ENCODE measurements at regions not wholly inside any gene's neighbourhood (a gene's known extent, or its start where the extent isn't known, plus 50 kb on each side); places are given as distances from the start of the nearest gene placed in this dataset.

- 34 to 48% (median 39%) methylated on average over 4 of the region's 4 CpGs for WGBS, 3 donors
- TF ChIP-seq, protein P1, sequence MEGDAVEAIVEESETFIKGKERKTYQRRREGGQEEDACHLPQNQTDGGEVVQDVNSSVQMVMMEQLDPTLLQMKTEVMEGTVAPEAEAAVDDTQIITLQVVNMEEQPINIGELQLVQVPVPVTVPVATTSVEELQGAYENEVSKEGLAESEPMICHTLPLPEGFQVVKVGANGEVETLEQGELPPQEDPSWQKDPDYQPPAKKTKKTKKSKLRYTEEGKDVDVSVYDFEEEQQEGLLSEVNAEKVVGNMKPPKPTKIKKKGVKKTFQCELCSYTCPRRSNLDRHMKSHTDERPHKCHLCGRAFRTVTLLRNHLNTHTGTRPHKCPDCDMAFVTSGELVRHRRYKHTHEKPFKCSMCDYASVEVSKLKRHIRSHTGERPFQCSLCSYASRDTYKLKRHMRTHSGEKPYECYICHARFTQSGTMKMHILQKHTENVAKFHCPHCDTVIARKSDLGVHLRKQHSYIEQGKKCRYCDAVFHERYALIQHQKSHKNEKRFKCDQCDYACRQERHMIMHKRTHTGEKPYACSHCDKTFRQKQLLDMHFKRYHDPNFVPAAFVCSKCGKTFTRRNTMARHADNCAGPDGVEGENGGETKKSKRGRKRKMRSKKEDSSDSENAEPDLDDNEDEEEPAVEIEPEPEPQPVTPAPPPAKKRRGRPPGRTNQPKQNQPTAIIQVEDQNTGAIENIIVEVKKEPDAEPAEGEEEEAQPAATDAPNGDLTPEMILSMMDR (IDR thresholded peaks at IDR 0.05), result no peak
- TF ChIP-seq EP300 (IDR thresholded peaks at IDR 0.05) (no peak), POLR2A (IDR thresholded peaks at IDR 0.05) (no peak)
Measured at GRCh38 chr1:96329121-96329520, 392.5 kb upstream of the PTBP2 start.

DNA sequence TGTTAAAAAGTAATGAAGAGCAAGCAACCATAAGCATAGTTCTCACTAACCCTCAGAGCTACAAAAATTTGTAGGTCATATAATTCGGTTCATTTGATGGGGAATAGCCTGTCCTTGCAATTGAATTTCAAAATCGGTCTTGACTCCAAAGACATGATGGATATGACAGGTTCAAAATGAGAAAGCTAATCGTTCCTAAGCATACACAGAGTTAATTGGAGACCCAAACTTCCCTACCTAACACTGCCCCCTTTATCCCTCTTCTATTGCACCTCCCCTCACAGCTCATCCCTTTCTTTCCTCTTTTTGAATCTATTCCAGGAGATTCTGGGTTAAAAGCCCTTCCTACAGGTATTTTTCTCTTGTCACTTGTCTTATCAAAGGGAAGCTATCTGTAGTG, 390.0 kb upstream of the PTBP2 start:
- no peak for TF ChIP-seq EP300 (IDR thresholded peaks at IDR 0.05)
- TF ChIP-seq POLR2A (IDR thresholded peaks at IDR 0.05), result no peak
- TF ChIP-seq, protein P1 (IDR thresholded peaks at IDR 0.05), result no peak
- no peak for DNase-seq
- Histone ChIP-seq H3K9me3 (no peaks in the 10 kb centered on the region), H3K4me1 (ENCODE audit: insufficient read depth) (no peaks in the 10 kb centered on the region), H3K4me3 (no peak overlapping the region), H3K27me3 (no peaks in the 10 kb centered on the region), H3K27ac (no peak overlapping the region), H3K36me3 (no peaks in the 10 kb centered on the region)
- WGBS, 3 donors, result 85 to 88% (median 88%) methylated on average over 3 of the region's 3 CpGs
- intact Hi-C loops (cut with DNase I), result no loop called here

More at GRCh38 chr1:96329121-96329520, 392.5 kb upstream of the PTBP2 start:
- H3K36me3 ChIP-seq, result no peaks in the 10 kb centered on the region
- DNase-seq, result no peak
- no peak overlapping the region for H3K27ac ChIP-seq
- H3K4me1 ChIP-seq (ENCODE audit: insufficient read depth), result no peaks in the 10 kb centered on the region
- no peak overlapping the region for H3K4me3 ChIP-seq
- intact Hi-C loops (cut with DNase I), result no loop called here
- H3K27me3 ChIP-seq, result no peaks in the 10 kb centered on the region
- no peaks in the 10 kb centered on the region for H3K9me3 ChIP-seq

DNA sequence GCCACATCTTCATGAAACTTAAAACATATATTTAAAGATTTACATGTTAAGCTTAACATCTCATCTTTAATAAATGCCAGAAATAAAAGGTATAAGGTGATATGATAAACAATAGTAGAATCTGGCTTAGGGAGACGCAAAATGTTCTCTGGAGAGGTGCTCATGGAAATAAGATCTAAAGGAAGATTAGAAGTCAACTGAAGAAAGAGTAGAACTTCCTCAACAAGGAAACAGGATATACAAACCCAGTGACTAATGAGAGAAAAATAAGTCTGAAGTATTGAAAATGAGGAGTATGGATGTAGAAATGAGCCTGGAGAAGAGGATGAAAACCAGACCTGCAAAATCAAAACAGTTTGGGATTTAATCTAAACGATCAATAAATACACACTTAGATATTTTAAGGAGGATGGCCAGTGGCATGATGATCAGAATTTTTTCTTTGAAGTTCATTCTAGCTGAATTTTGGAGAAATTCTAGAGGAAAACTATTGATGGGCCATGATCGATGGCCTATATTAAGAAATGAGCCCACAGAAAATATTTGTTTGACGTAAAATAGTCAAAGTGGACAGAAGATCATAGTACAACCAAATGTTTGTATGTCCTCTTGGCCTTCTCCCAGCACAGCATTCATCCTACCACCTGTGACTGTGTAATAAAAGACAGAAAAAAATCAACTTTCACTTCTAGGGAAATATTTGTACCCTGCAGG, 387.9 kb upstream of the PTBP2 start:
- no peak overlapping the region for H3K4me3 ChIP-seq
- no peaks in the 10 kb centered on the region for H3K36me3 ChIP-seq
- no peaks in the 10 kb centered on the region for H3K4me1 ChIP-seq (ENCODE audit: insufficient read depth)
- DNase-seq, result no peak
- 78 to 88% (median 79%) methylated on average over 4 of the region's 4 CpGs for WGBS, 3 donors
- no peak overlapping the region for H3K27ac ChIP-seq
- H3K27me3 ChIP-seq, result no peaks in the 10 kb centered on the region
- no peaks in the 10 kb centered on the region for H3K9me3 ChIP-seq
- no peak for TF ChIP-seq POLR2A (IDR thresholded peaks at IDR 0.05)
- intact Hi-C loops (cut with DNase I), result no loop called here

DNA sequence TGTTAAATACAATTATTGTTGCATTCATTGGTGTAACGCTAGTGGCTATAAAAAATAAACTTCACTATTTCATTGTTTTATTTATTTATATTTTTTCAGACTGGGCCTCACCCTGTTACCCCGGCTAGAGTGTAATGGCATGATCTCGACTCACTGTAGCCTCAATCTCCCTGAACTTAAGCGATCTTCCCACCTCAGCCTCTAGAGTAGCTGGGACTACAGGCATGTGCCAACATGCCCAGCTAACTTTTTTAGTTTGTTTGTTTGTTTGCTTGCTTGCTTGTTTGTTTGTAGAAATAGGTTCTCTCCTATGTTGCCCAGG, 387.4 kb upstream of the PTBP2 start:
- no peaks in the 10 kb centered on the region for H3K4me1 ChIP-seq (ENCODE audit: insufficient read depth)
- no peak overlapping the region for H3K27ac ChIP-seq
- H3K9me3 ChIP-seq, result no peaks in the 10 kb centered on the region
- no peak for TF ChIP-seq EP300 (IDR thresholded peaks at IDR 0.05)
- TF ChIP-seq, protein P1 (IDR thresholded peaks at IDR 0.05), result no peak
- TF ChIP-seq POLR2A (IDR thresholded peaks at IDR 0.05), result no peak
- no peak overlapping the region for H3K4me3 ChIP-seq
- no peaks in the 10 kb centered on the region for H3K36me3 ChIP-seq
- 91 to 95% (median 93%) methylated on average over 4 of the region's 4 CpGs for WGBS, 3 donors
- no peak for DNase-seq
- no peaks in the 10 kb centered on the region for H3K27me3 ChIP-seq
- intact Hi-C loops (cut with DNase I), result no loop called here

- WGBS, 3 donors, result 82 to 88% (median 85%) methylated on average over 2 of the region's 2 CpGs
- no peaks in the 10 kb centered on the region for H3K4me1 ChIP-seq (ENCODE audit: insufficient read depth)
- H3K4me3 ChIP-seq, result no peak overlapping the region
- TF ChIP-seq, protein P1 (IDR thresholded peaks at IDR 0.05), result no peak
- TF ChIP-seq POLR2A (IDR thresholded peaks at IDR 0.05) (no peak), EP300 (IDR thresholded peaks at IDR 0.05) (no peak)
- no peaks in the 10 kb centered on the region for H3K36me3 ChIP-seq
- intact Hi-C loops (cut with DNase I), result no loop called here
- no peak for DNase-seq
- no peaks in the 10 kb centered on the region for H3K27me3 ChIP-seq
- H3K9me3 ChIP-seq, result no peaks in the 10 kb centered on the region
- H3K27ac ChIP-seq, result no peak overlapping the region
Measured at GRCh38 chr1:96338622-96339021, 383.0 kb upstream of the PTBP2 start.
